Liver (tissue), 8 donors: ENCODE measurements at regions not wholly inside any gene's neighbourhood (a gene's known extent, or its start where the extent isn't known, plus 50 kb on each side); places are given as distances from the start of the nearest gene placed in this dataset.

Experiments used
- DNase-seq: peaks from one replicate; pipeline ENCODE4 v3.0.0-alpha.2; 2017; ENCODE audit warnings: low spot score
- H3K27ac ChIP-seq, 2 donors: one replicate each; pipeline ENCODE4 v1.7.0; 2013; ENCODE audit warnings: inconsistent platforms in 2 of 2, low read length in 2 of 2, control low read depth in 1 of 2, low read depth in 1 of 2, mild to moderate bottlenecking in 1 of 2
- H3K27me3 ChIP-seq, 4 donors: one replicate each; pipeline versions ENCODE4 v1.6.1 to v1.7.0; 2013; ENCODE audit warnings: low read length in 3 of 4, inconsistent platforms in 1 of 4, mild to moderate bottlenecking in 1 of 4, moderate library complexity in 1 of 4; ENCODE audit not compliant: control insufficient read depth in 4 of 4, insufficient read depth in 4 of 4
- H3K36me3 ChIP-seq, 4 donors: one replicate each; pipeline versions ENCODE4 v1.6.1 to v1.7.0; 2013; ENCODE audit warnings: low read length in 3 of 4, mild to moderate bottlenecking in 3 of 4, low read depth in 1 of 4, moderate library complexity in 1 of 4; ENCODE audit not compliant: control insufficient read depth in 4 of 4, insufficient read depth in 3 of 4
- H3K4me1 ChIP-seq, 4 donors: one replicate each; pipeline versions ENCODE4 v1.6.1 to v1.7.0; 2013; ENCODE audit warnings: low read length in 3 of 4, mild to moderate bottlenecking in 3 of 4, moderate library complexity in 1 of 4; ENCODE audit not compliant: control insufficient read depth in 4 of 4, insufficient read depth in 4 of 4
- H3K4me3 ChIP-seq, 3 donors: one replicate each; pipeline versions ENCODE4 v1.6.1 to v1.7.0; 2013; ENCODE audit warnings: low read length in 3 of 3, control low read depth in 1 of 3, low read depth in 1 of 3, mild to moderate bottlenecking in 1 of 3
- H3K9ac ChIP-seq, 2 donors: one replicate each; pipeline ENCODE4 v1.7.0; 2013; ENCODE audit warnings: low read length in 2 of 2, mild to moderate bottlenecking in 2 of 2, moderate library complexity in 2 of 2, control low read depth in 1 of 2, low read depth in 1 of 2
- H3K9me3 ChIP-seq, 4 donors: one replicate each; pipeline versions ENCODE4 v1.6.1 to v1.7.0; 2013; ENCODE audit warnings: low read length in 3 of 4; ENCODE audit not compliant: control insufficient read depth in 4 of 4
- EGR1 ChIP-seq, 2 donors: IDR thresholded peaks; 2 replicates each; pipeline ENCODE4 v1.6.1; 2016 to 2018; ENCODE audit warnings: antibody characterized with exemption in 2 of 2, low read depth in 2 of 2
- FOXA1 ChIP-seq: IDR thresholded peaks from 2 replicates; pipeline ENCODE4 v1.6.1; 2016; ENCODE audit warnings: antibody characterized with exemption
- FOXA2 ChIP-seq: IDR thresholded peaks from 2 replicates; pipeline ENCODE4 v1.6.1; 2016; ENCODE audit warnings: antibody characterized with exemption
- GABPA ChIP-seq, 2 donors: IDR thresholded peaks in 1 of 2; conservative IDR thresholded peaks in 1 of 2; 2 replicates each; pipeline ENCODE4 v1.6.1; 2016; ENCODE audit warnings: antibody characterized with exemption in 2 of 2, mild to moderate bottlenecking in 1 of 2, moderate library complexity in 1 of 2
- HNF4A ChIP-seq, 2 donors: conservative IDR thresholded peaks; 2 replicates each; pipeline ENCODE4 v1.6.1; 2016; ENCODE audit warnings: antibody characterized with exemption in 2 of 2, mild to moderate bottlenecking in 2 of 2
- HNF4G ChIP-seq: IDR thresholded peaks from 2 replicates; pipeline ENCODE4 v1.6.1; 2016; ENCODE audit warnings: antibody characterized with exemption
- JUND ChIP-seq, 2 donors: IDR thresholded peaks; 2 replicates each; pipeline ENCODE4 v1.6.1; 2016; ENCODE audit warnings: antibody characterized with exemption in 2 of 2
- RXRA ChIP-seq, 2 donors: IDR thresholded peaks; 2 replicates each; pipeline ENCODE4 v1.6.1; 2017 to 2018; ENCODE audit warnings: antibody characterized with exemption in 2 of 2, mild to moderate bottlenecking in 1 of 2
- SP1 ChIP-seq: IDR thresholded peaks from 2 replicates; pipeline ENCODE4 v1.6.1; 2018; ENCODE audit warnings: antibody characterized with exemption, mild to moderate bottlenecking
- TAF1 ChIP-seq: conservative IDR thresholded peaks from 2 replicates; pipeline ENCODE4 v1.6.1; 2016; ENCODE audit warnings: antibody characterized with exemption, mild to moderate bottlenecking
- YY1 ChIP-seq: IDR thresholded peaks from 2 replicates; pipeline ENCODE4 v1.6.1; 2016; ENCODE audit warnings: antibody characterized with exemption, mild to moderate bottlenecking
- WGBS: extraction: QIAGEN DNeasy Blood & Tissue Kit; methylation state at CpG from one replicate; pipeline ENCODE4 v1.1.7; 2013; 5-methylcytosine and 5-hydroxymethylcytosine counted together
- TF ChIP-seq, protein P1 (sequence below): fragments of 150-350 bp; IDR thresholded peaks from 2 replicates; pipeline ENCODE4 v1.5.1; 2017; ENCODE audit warnings: improper control_type of control experiment, low read depth, low read length; ENCODE audit not compliant: missing input control
- TF ChIP-seq, protein P2 (sequence below): IDR thresholded peaks from 2 replicates; pipeline ENCODE4 v1.6.1; 2016; ENCODE audit warnings: antibody characterized with exemption
- TF ChIP-seq, protein P3 (sequence below): IDR thresholded peaks from 2 replicates; pipeline ENCODE4 v1.6.1; 2016; ENCODE audit warnings: antibody characterized with exemption
- TF ChIP-seq, protein P4 (sequence below): IDR thresholded peaks from 2 replicates; pipeline ENCODE4 v1.6.1; 2016; ENCODE audit warnings: antibody characterized with exemption
- TF ChIP-seq, protein P5 (sequence below): IDR thresholded peaks from 2 replicates; pipeline ENCODE4 v1.6.1; 2016; ENCODE audit warnings: antibody characterized with exemption, mild to moderate bottlenecking
- donor health status: healthy.
- donor health status: healthy.
- donor health status: healthy.
- donor health status: healthy.
- donor health status: healthy.

DNA sequence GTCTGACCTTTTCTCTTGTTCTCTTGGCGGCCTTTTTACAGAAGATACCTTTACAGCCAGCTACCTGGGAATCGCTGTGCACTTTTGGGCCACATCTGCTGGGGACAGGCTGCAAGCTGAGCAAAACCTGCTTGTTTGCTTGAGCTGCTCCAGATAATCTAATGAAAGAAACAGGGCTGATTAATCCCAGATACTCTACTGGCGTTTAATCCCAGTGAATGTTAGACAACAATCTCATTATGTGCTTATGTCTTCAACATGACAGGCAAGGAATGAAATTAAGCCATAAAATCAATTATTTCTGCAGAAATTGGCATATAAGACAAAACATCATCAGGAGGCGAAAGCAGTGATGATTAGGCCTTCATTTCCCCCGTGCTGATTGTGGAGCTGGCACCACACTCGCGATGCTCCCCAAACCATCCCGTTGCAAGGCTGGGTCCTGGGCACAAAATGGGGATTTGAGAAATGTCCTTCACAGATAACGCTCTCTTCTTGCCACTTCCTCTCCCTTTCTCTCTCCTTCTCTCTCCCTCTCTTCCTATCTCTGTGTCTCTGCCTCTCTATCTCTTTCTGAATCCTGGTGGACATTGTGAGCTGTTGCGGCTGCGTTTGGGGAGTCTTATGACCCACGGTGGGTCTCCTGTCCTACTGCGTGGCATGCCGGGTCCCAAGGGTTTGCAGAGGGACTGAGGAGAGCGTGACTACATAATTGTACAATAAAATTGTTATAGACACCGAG, 1053.8 kb downstream of the TBC1D22A start:
- Histone ChIP-seq H3K9me3 (peaks cover 0 to 3% (median 2%) of the 10 kb centered on the region in 4 donors), H3K9ac (no peak overlapping the region), H3K4me3 (no peak overlapping the region), H3K27ac (no peak overlapping the region), H3K27me3 (peaks cover 0 to 2% (median 1%) of the 10 kb centered on the region in 4 donors), H3K36me3 (no peaks in the 10 kb centered on the region), H3K4me1 (no peaks in the 10 kb centered on the region)
- 75% methylated on average over 16 of the region's 16 CpGs for WGBS
- TF ChIP-seq HNF4G (no peak), GABPA (IDR thresholded peaks at IDR 0.05 in 1 of 2, conservative IDR thresholded peaks at IDR 0.05 in 1 of 2) (no peak)
- DNase-seq = no peak

DNA sequence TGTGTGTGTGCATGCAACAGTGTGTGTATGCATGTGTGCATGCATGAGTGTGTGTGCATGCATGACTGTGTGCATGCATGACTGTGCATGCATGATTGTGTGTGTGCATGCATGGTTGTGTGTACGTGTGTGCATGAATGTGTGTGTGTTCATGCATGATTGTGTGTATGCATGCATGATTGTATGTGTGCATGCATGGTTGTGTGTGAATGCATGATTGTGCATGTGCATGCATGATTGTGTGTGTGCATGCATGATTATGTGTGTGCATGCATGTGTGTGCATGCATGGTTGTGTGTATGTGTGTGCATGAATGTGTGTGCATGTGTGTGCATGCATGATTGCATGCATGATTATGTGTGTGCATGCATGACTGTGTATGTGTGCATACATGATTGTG, 1052.0 kb downstream of the TBC1D22A start:
- DNase-seq = no peak
- Histone ChIP-seq H3K27ac (no peak overlapping the region), H3K36me3 (no peaks in the 10 kb centered on the region), H3K9ac (no peak overlapping the region), H3K4me3 (no peak overlapping the region), H3K4me1 (no peaks in the 10 kb centered on the region), H3K27me3 (peaks cover 0 to 2% (median 0%) of the 10 kb centered on the region in 4 donors), H3K9me3 (peaks cover 0 to 3% (median under 1%) of the 10 kb centered on the region in 4 donors)
- TF ChIP-seq, protein P1, sequence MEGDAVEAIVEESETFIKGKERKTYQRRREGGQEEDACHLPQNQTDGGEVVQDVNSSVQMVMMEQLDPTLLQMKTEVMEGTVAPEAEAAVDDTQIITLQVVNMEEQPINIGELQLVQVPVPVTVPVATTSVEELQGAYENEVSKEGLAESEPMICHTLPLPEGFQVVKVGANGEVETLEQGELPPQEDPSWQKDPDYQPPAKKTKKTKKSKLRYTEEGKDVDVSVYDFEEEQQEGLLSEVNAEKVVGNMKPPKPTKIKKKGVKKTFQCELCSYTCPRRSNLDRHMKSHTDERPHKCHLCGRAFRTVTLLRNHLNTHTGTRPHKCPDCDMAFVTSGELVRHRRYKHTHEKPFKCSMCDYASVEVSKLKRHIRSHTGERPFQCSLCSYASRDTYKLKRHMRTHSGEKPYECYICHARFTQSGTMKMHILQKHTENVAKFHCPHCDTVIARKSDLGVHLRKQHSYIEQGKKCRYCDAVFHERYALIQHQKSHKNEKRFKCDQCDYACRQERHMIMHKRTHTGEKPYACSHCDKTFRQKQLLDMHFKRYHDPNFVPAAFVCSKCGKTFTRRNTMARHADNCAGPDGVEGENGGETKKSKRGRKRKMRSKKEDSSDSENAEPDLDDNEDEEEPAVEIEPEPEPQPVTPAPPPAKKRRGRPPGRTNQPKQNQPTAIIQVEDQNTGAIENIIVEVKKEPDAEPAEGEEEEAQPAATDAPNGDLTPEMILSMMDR = no peak
- TF ChIP-seq SP1 = no peak
- TF ChIP-seq, protein P2, sequence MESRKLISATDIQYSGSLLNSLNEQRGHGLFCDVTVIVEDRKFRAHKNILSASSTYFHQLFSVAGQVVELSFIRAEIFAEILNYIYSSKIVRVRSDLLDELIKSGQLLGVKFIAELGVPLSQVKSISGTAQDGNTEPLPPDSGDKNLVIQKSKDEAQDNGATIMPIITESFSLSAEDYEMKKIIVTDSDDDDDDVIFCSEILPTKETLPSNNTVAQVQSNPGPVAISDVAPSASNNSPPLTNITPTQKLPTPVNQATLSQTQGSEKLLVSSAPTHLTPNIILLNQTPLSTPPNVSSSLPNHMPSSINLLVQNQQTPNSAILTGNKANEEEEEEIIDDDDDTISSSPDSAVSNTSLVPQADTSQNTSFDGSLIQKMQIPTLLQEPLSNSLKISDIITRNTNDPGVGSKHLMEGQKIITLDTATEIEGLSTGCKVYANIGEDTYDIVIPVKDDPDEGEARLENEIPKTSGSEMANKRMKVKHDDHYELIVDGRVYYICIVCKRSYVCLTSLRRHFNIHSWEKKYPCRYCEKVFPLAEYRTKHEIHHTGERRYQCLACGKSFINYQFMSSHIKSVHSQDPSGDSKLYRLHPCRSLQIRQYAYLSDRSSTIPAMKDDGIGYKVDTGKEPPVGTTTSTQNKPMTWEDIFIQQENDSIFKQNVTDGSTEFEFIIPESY = no peak
- TF ChIP-seq, protein P3, sequence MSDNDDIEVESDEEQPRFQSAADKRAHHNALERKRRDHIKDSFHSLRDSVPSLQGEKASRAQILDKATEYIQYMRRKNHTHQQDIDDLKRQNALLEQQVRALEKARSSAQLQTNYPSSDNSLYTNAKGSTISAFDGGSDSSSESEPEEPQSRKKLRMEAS = no peak
- TF ChIP-seq EGR1 (IDR thresholded peaks at IDR 0.05; ENCODE audit: low read depth in 2 of 2) = no peak
- TF ChIP-seq GABPA (IDR thresholded peaks at IDR 0.05 in 1 of 2, conservative IDR thresholded peaks at IDR 0.05 in 1 of 2) = no peak
- TF ChIP-seq FOXA1 = no peak
- TF ChIP-seq, protein P4, sequence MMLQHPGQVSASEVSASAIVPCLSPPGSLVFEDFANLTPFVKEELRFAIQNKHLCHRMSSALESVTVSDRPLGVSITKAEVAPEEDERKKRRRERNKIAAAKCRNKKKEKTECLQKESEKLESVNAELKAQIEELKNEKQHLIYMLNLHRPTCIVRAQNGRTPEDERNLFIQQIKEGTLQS = no peak
- TF ChIP-seq TAF1 = no peak
- TF ChIP-seq YY1 = no peak
- TF ChIP-seq HNF4G = no peak
- WGBS = 87% methylated on average over 1 of the region's 1 CpG

DNA sequence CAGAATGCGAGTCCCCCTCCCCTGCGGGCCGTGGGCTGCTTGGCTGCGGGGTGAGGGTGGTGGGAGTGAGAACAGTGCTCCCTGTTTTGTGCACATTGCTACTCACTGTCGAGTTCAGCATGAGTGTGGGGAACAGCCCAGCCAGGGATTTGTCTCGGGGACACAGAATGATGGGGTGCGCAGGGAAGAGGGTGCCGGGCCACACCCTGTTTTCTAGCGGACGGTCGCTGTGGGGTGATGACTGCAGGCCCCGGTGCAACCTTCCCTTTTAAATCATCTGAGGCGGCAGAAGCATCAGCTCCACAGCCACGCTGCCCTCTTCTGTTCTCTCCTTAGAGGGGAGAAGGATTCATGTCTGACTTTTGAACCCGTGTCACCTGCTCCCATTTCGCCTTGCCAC, 1051.2 kb downstream of the TBC1D22A start:
- Histone ChIP-seq H3K27me3 (peaks cover 0 to 2% (median 0%) of the 10 kb centered on the region in 4 donors), H3K4me1 (no peaks in the 10 kb centered on the region), H3K36me3 (no peaks in the 10 kb centered on the region), H3K9ac (no peak overlapping the region), H3K4me3 (no peak overlapping the region), H3K9me3 (peaks cover 0 to 3% (median under 1%) of the 10 kb centered on the region in 4 donors), H3K27ac (no peak overlapping the region)
- 82% methylated on average over 16 of the region's 16 CpGs for WGBS
- no peak for DNase-seq
- TF ChIP-seq FOXA2 (no peak), RXRA (IDR thresholded peaks at IDR 0.05) (no peak), JUND (IDR thresholded peaks at IDR 0.05) (no peak), SP1 (no peak), HNF4A (conservative IDR thresholded peaks at IDR 0.05) (no peak), FOXA1 (no peak)
- TF ChIP-seq, protein P2 = no peak
- TF ChIP-seq, protein P5, sequence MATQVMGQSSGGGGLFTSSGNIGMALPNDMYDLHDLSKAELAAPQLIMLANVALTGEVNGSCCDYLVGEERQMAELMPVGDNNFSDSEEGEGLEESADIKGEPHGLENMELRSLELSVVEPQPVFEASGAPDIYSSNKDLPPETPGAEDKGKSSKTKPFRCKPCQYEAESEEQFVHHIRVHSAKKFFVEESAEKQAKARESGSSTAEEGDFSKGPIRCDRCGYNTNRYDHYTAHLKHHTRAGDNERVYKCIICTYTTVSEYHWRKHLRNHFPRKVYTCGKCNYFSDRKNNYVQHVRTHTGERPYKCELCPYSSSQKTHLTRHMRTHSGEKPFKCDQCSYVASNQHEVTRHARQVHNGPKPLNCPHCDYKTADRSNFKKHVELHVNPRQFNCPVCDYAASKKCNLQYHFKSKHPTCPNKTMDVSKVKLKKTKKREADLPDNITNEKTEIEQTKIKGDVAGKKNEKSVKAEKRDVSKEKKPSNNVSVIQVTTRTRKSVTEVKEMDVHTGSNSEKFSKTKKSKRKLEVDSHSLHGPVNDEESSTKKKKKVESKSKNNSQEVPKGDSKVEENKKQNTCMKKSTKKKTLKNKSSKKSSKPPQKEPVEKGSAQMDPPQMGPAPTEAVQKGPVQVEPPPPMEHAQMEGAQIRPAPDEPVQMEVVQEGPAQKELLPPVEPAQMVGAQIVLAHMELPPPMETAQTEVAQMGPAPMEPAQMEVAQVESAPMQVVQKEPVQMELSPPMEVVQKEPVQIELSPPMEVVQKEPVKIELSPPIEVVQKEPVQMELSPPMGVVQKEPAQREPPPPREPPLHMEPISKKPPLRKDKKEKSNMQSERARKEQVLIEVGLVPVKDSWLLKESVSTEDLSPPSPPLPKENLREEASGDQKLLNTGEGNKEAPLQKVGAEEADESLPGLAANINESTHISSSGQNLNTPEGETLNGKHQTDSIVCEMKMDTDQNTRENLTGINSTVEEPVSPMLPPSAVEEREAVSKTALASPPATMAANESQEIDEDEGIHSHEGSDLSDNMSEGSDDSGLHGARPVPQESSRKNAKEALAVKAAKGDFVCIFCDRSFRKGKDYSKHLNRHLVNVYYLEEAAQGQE = no peak
- TF ChIP-seq, protein P3 = no peak
- TF ChIP-seq, protein P4 = no peak
